Fibroblast of pulmonary artery (primary cell): ENCODE measurements at regions not wholly inside any gene's neighbourhood (a gene's known extent, or its start where the extent isn't known, plus 50 kb on each side); places are given as distances from the start of the nearest gene placed in this dataset.

Experiments used
- DNase-seq: peaks from one replicate; pipeline ENCODE4 v3.0.0-alpha.2; 2010; ENCODE audit warnings: low read depth
- H3K4me3 ChIP-seq: replicated peaks from 2 replicates; pipeline ENCODE4 v1.5.1; 2011; ENCODE audit warnings: low read depth, mild to moderate bottlenecking, control low read depth, low read length, moderate library complexity
- TF ChIP-seq, protein P1 (sequence below): IDR thresholded peaks from 2 replicates; pipeline ENCODE4 v1.5.1; 2011; ENCODE audit warnings: mild to moderate bottlenecking, control low read depth, low read length, inconsistent platforms; ENCODE audit errors: missing control alignments

DNA sequence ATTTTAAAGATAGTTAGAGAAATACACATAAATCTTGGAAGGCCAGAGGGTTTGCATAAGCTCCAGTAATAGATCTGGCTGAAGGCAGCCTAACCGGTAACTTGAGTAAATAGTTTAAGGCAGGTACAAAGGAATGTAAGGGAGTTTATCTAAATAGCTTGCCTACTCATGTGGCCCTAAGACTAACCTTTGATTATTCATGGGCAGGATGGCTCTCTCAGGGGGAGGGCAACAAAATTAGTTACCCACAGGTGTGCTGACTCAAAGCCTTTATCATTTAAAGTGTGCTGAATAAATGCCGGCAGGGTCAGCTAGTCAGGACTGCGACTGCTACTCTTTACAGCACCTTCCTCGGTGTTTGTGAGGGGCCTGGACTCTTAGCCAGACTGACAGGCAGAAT lies 761.3 kb upstream of the KIF2B start:
- TF ChIP-seq, protein P1, sequence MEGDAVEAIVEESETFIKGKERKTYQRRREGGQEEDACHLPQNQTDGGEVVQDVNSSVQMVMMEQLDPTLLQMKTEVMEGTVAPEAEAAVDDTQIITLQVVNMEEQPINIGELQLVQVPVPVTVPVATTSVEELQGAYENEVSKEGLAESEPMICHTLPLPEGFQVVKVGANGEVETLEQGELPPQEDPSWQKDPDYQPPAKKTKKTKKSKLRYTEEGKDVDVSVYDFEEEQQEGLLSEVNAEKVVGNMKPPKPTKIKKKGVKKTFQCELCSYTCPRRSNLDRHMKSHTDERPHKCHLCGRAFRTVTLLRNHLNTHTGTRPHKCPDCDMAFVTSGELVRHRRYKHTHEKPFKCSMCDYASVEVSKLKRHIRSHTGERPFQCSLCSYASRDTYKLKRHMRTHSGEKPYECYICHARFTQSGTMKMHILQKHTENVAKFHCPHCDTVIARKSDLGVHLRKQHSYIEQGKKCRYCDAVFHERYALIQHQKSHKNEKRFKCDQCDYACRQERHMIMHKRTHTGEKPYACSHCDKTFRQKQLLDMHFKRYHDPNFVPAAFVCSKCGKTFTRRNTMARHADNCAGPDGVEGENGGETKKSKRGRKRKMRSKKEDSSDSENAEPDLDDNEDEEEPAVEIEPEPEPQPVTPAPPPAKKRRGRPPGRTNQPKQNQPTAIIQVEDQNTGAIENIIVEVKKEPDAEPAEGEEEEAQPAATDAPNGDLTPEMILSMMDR, result no peak
- no peak for DNase-seq
- H3K4me3 ChIP-seq, result no peak overlapping the region

DNA sequence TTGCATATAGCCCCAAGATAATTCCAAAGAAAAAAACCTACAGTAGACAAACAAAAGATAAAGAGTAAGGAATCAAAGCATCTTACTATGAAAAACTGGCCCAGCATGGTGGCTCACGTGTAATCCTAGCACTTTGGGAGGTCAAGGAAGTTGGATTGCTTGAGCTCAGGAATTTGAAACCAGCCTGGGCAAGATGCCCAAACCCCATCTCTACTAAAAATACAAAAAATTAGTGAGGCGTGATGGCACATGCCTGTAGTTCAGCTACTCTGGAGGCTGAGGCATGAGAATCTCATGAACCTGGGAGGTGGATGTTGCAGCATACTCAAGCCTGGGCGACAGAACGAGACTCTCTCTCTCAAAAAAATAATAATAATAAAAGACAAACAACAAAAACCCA lies 764.7 kb upstream of the KIF2B start:
- H3K4me3 ChIP-seq, result no peak overlapping the region
- no peak for DNase-seq
- TF ChIP-seq, protein P1, result no peak

DNA sequence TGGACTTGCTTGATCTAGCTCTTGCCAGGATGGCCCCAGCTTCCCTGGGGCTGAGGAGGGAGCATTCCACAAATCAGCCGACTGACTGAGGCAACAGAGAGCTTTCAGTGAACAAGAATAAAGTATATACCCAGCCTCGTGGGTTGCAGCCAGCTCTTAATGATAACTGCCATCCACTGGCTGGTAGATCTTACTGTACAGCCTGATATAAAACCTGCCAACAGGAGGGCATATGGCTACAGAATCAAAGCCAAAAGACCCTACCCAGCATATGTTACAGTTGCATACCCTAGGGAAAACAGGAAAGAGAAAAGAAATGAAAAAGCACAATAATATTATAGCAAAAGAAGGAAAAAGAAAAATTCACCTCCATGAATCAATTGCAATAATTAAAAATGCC lies 775.9 kb upstream of the KIF2B start:
- no peak for DNase-seq
- H3K4me3 ChIP-seq, result no peak overlapping the region
- TF ChIP-seq, protein P1, result no peak

DNA sequence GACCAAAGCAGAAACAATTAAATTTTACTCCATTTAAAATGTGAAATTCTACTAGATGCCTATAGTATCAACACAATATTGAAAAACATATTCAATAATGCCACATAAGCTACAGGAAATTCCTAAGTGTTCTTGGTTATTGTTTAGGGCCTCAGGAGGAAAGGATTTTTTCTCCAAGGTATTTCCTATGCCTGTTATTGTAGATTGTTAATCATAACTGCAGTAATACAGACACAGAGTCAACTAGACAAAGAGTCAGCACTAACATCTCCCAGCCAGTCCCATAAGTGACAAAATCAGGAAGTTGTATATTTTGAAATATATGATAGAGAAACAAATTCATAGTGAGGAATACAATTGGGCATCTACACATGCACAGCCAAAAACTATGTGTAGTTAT lies 782.7 kb upstream of the KIF2B start:
- H3K4me3 ChIP-seq, result no peak overlapping the region
- DNase-seq, result peak; percentile 1
- TF ChIP-seq, protein P1, result no peak

DNA sequence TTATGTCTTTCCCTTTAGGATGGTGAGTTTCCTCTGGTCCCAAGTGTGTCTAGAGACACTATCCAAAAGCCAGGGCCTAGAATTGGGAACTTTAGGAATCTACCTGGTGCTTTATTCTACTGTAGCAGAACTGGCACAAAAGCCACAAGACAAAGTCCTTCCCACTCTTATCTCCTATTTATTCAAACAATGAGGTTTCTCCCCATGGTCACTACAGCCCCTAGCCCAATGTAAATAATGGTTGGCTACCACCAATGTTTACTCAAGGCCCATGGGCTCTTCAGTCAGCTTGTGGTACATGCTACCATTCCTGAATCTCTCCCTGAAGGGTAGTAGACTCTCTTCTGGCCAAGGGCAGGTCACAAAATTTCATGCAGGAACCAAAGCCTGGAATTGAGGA lies 789.4 kb upstream of the KIF2B start:
- DNase-seq, result no peak
- no peak overlapping the region for H3K4me3 ChIP-seq
- TF ChIP-seq, protein P1, result no peak

DNA sequence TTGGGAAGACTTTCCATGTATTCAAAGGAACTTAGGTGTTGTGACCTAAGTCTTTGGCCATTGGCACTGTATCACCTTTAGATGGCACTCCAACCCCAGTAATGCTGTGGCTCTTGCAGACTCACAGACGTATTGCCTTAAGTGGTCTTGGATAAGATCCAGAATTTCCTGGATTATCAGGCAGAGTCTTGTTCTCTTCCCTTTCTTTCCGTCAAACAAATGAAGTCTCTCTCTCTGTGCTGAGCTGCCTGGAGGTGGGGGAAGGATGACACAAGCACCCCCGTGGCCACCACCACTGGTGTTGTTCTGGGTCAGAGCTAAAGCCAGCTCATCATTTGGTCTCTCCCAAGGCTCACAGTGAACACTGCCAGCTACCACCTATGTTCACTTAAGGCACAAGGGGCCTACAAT lies 789.9 kb upstream of the KIF2B start:
- TF ChIP-seq, protein P1, result peak; percentile 40
- H3K4me3 ChIP-seq, result no peak overlapping the region
- peak; percentile 76 for DNase-seq

DNA sequence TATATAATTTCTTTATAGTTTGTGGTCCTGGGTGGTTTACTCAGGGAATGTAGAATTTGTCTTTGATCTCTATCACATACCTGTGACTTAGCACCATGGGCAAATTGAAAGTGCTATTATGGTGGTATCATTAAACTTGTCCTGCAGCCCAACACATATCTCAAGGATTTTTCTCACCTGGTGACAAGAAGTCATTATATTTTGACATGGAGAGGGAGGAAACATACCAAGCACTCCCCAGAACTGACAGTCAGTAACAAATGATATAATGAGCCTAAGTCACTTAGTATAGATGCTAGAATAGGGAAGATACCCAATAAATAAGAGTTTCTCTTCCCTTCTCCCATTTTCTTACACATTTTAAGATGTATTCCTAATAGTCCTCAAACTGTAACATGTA lies 805.5 kb upstream of the KIF2B start:
- TF ChIP-seq, protein P1, result no peak
- H3K4me3 ChIP-seq, result no peak overlapping the region

More for the DNA sequence above, 805.5 kb upstream of the KIF2B start:
- DNase-seq, result no peak
